ENCODE measurements at regions not wholly inside any gene's neighbourhood (a gene's known extent, or its start where the extent isn't known, plus 50 kb on each side); places are given as distances from the start of the nearest gene placed in this dataset.

DNA sequence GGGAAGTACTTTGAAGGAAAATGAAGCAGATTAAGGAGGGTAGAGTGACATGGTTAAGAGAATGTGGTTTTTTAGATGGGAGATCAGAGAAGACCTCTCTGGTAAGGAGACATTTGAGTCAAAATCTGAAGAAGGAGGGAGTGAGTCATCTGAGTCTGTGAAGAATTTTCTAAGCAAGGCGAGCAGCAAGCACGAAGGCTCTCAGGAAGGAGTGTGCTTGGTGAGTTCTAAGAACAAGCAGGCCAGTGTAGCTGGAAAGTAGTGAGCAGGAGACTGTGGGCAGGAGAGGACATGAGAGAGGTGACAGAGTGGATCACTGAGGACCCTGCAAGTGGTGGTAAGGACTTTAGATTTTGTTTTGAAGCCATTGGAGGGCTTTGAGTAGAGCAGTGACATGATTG, 76.3 kb upstream of the FUT8 start:
- Histone ChIP-seq H3K27me3 (ENCODE audit: control insufficient read depth, insufficient read depth, low read length) (peaks cover 21% of the 10 kb centered on the region), H3K4me3 (ENCODE audit: low read depth, low read length) (no peak overlapping the region), H3K36me3 (ENCODE audit: control insufficient read depth, insufficient read depth, low read length) (no peaks in the 10 kb centered on the region), H3K9me3 (ENCODE audit: control insufficient read depth, insufficient read depth, low read depth, low read length) (no peaks in the 10 kb centered on the region), H3K4me1 (ENCODE audit: control insufficient read depth, insufficient read depth, low read length) (peaks cover 27% of the 10 kb centered on the region), H3K27ac (ENCODE audit: low read depth, low read length) (no peak overlapping the region), H3K9ac (ENCODE audit: low read length) (no peak overlapping the region)

DNA sequence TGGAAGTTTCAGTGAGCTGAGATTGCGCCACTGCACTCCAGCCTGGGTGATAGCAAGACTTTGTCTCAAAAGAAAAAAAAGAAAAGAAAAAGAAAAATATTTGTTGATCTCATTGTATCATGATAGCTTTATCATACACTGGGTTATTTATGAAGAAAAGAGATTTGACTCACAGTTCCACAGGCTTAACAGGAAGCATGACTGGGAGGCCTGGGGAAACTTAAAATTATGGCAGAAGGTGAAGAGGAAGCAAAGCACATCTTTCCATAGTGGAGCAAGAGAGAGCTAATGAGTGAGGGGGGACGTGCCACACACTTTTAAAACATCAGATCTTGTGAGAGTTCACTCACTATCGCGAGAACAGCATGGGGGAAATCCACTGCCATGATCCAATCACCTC, 72.7 kb upstream of the FUT8 start:
- Histone ChIP-seq H3K4me3 (ENCODE audit: low read depth, low read length) (no peak overlapping the region), H3K4me1 (ENCODE audit: control insufficient read depth, insufficient read depth, low read length) (peaks cover 16% of the 10 kb centered on the region), H3K27me3 (ENCODE audit: control insufficient read depth, insufficient read depth, low read length) (peaks cover 13% of the 10 kb centered on the region), H3K36me3 (ENCODE audit: control insufficient read depth, insufficient read depth, low read length) (no peaks in the 10 kb centered on the region), H3K9ac (ENCODE audit: low read length) (no peak overlapping the region), H3K9me3 (ENCODE audit: control insufficient read depth, insufficient read depth, low read depth, low read length) (no peaks in the 10 kb centered on the region), H3K27ac (ENCODE audit: low read depth, low read length) (no peak overlapping the region)

DNA sequence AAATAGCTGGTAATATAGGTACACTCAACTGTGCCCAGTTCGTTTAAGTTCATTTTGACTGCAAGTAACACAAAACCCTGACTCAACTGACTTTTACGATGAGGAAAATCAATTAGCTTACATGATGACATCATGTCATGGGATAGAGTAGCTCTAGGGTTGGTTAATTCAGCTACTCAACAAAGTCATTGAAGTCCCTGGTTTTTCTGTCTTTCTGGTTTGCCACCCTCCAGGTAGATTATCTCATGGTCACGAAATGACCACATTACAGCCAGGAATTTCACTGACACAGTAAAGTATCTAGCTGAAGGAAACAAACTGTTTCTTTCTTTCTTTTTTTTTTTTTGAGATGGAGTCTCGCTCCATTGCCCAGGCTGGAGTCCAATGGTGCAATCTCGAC, 68.5 kb upstream of the FUT8 start:
- Histone ChIP-seq H3K27ac (ENCODE audit: low read depth, low read length) (no peak overlapping the region), H3K4me1 (ENCODE audit: control insufficient read depth, insufficient read depth, low read length) (no peaks in the 10 kb centered on the region), H3K4me3 (ENCODE audit: low read depth, low read length) (no peak overlapping the region), H3K9me3 (ENCODE audit: control insufficient read depth, insufficient read depth, low read depth, low read length) (no peaks in the 10 kb centered on the region), H3K9ac (ENCODE audit: low read length) (no peak overlapping the region), H3K36me3 (ENCODE audit: control insufficient read depth, insufficient read depth, low read length) (no peaks in the 10 kb centered on the region), H3K27me3 (ENCODE audit: control insufficient read depth, insufficient read depth, low read length) (no peaks in the 10 kb centered on the region)

DNA sequence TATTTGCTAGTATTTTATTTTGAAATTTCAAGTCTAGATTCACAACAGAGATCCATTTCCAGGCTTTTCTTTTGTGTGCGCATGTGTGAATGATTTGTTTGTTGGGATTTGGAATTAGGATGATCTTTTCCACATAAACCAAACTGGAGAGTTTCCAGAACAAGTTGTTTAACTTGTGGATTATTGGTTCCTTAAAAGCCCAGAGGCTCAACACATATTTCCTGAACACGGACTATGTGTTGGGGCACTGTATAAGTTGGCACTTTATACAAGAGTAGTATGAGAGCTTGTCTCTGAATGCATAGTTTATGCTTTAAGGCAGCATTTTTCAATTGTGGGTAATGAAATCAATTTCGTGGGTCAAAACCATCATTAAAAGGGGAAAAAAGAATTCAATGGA, 67.3 kb upstream of the FUT8 start:
- Histone ChIP-seq H3K4me1 (ENCODE audit: control insufficient read depth, insufficient read depth, low read length) (no peaks in the 10 kb centered on the region), H3K27ac (ENCODE audit: low read depth, low read length) (no peak overlapping the region), H3K36me3 (ENCODE audit: control insufficient read depth, insufficient read depth, low read length) (no peaks in the 10 kb centered on the region), H3K9ac (ENCODE audit: low read length) (no peak overlapping the region), H3K9me3 (ENCODE audit: control insufficient read depth, insufficient read depth, low read depth, low read length) (no peaks in the 10 kb centered on the region), H3K27me3 (ENCODE audit: control insufficient read depth, insufficient read depth, low read length) (no peaks in the 10 kb centered on the region), H3K4me3 (ENCODE audit: low read depth, low read length) (no peak overlapping the region)

DNA sequence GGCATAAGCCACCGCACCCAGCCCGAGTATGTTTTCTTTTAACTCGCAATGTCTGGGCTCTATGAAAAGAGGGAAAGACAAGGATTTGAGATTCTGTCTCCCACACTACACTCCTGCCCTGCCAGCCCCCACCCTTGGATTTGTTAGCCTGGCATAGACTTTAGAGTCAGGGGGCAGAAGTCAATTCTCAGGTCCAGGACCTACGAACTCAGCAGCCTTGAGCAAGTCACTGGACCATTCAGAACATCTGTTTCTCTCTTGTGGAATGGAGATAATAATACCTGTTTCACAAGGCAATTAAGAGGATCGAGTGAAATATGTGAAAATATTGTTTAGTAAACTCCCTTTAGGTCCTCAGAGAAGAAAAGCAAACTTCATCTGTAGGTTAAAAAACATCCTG, 66.1 kb upstream of the FUT8 start:
- Histone ChIP-seq H3K9ac (ENCODE audit: low read length) (no peak overlapping the region), H3K36me3 (ENCODE audit: control insufficient read depth, insufficient read depth, low read length) (no peaks in the 10 kb centered on the region), H3K27me3 (ENCODE audit: control insufficient read depth, insufficient read depth, low read length) (no peaks in the 10 kb centered on the region), H3K27ac (ENCODE audit: low read depth, low read length) (no peak overlapping the region), H3K4me1 (ENCODE audit: control insufficient read depth, insufficient read depth, low read length) (no peaks in the 10 kb centered on the region), H3K4me3 (ENCODE audit: low read depth, low read length) (no peak overlapping the region), H3K9me3 (ENCODE audit: control insufficient read depth, insufficient read depth, low read depth, low read length) (no peaks in the 10 kb centered on the region)

DNA sequence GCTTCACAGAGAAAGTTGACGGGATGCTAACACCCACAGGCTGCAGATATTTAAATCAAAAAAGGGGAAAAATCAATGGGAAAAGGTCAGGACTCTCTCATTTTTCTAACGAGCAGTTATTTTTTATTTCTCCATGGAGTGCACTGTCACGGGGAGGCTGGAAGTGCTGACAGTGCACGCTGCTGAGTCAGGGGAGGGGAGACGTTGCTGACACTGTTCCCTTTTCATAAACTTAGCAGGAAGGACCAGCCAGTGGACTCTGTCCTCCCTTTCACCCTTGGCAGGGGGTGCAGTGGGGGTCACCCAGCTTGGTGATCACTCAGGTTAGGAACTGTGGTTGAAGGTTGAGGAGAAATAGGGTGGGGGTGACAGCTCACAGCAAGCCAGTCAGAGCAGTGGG, 65.6 kb upstream of the FUT8 start:
- H3K4me3 ChIP-seq (ENCODE audit: low read depth, low read length) = no peak overlapping the region
- no peaks in the 10 kb centered on the region for H3K36me3 ChIP-seq (ENCODE audit: control insufficient read depth, insufficient read depth, low read length)
- no peak overlapping the region for H3K9ac ChIP-seq (ENCODE audit: low read length)
- H3K4me1 ChIP-seq (ENCODE audit: control insufficient read depth, insufficient read depth, low read length) = no peaks in the 10 kb centered on the region
- no peak overlapping the region for H3K27ac ChIP-seq (ENCODE audit: low read depth, low read length)
- H3K27me3 ChIP-seq (ENCODE audit: control insufficient read depth, insufficient read depth, low read length) = no peaks in the 10 kb centered on the region
- H3K9me3 ChIP-seq (ENCODE audit: control insufficient read depth, insufficient read depth, low read depth, low read length) = no peaks in the 10 kb centered on the region

DNA sequence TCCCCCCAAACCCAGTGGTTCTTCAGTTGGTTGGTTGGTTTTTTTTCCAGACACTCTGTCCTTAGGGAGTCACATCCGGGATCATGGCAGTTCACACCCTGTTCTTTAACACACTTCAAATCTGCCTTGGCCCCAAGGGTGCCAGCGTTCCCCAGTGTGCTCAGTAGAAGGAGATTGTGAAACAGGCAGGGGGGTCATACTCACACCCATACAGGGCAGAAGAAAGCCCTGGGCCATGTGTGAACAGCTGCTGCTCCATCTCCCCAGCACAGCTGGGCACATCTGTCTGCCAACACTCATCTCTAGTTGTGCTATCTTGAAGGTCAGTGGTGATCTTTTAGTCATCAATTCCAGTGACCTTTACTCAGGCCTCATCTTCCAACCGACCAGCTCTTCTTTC, 64.4 kb upstream of the FUT8 start:
- Histone ChIP-seq H3K4me3 (ENCODE audit: low read depth, low read length) (no peak overlapping the region), H3K9me3 (ENCODE audit: control insufficient read depth, insufficient read depth, low read depth, low read length) (no peaks in the 10 kb centered on the region), H3K36me3 (ENCODE audit: control insufficient read depth, insufficient read depth, low read length) (no peaks in the 10 kb centered on the region), H3K27ac (ENCODE audit: low read depth, low read length) (no peak overlapping the region), H3K4me1 (ENCODE audit: control insufficient read depth, insufficient read depth, low read length) (no peaks in the 10 kb centered on the region), H3K9ac (ENCODE audit: low read length) (no peak overlapping the region), H3K27me3 (ENCODE audit: control insufficient read depth, insufficient read depth, low read length) (no peaks in the 10 kb centered on the region)

DNA sequence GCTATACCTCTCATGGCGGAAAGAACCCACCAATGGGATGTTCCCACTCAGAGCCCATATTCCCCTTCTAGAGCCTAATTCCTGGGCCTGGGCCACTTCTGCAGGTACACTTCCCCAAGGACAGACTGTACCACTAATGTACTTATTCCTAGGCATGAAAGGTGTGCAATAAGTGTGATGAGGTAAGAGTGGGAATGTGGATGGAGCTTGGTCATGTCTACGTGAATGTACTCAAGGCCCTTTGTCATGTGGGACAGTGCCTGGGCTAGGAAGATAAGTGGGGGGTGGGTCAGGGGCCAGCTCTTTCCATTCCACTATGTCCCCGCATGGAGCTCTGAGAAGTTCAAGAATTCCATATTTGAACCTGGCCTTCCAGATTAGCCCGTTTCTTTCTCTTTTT, 63.4 kb upstream of the FUT8 start:
- Histone ChIP-seq H3K9ac (ENCODE audit: low read length) (no peak overlapping the region), H3K36me3 (ENCODE audit: control insufficient read depth, insufficient read depth, low read length) (no peaks in the 10 kb centered on the region), H3K27ac (ENCODE audit: low read depth, low read length) (no peak overlapping the region), H3K27me3 (ENCODE audit: control insufficient read depth, insufficient read depth, low read length) (no peaks in the 10 kb centered on the region), H3K4me1 (ENCODE audit: control insufficient read depth, insufficient read depth, low read length) (no peaks in the 10 kb centered on the region), H3K4me3 (ENCODE audit: low read depth, low read length) (no peak overlapping the region), H3K9me3 (ENCODE audit: control insufficient read depth, insufficient read depth, low read depth, low read length) (no peaks in the 10 kb centered on the region)

DNA sequence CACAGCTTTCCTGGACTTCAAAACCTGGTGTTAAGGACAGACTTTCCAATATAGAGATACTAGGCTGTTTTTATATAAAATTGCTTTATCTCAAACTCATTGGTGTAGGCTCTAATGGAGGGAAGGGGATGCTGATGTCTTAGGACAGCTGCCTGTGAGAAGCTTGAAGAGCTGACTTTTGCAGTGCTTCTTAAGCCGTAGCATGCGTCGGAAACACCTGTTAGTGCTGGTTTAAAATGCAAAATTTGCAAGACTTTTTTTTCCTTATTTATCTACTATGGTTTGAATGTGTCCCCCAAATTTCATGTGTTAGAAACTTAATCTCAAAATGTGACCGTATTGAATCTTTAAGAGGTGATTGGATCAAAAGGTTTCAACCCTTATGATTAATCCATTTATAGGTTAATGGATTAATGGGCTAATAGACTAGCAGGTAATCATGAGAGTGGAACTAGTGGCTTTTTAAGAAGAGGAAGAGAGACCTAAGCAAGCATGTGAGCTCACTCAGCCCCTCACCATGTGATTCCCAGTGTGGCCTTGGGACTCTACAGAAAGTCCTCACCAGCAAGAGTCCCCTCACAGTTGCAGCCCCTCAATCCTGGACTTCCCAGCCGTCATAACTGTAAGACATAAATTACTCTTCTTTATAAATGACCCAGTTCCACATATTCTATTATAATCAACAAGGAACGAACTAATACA, 60.9 kb upstream of the FUT8 start:
- H3K9me3 ChIP-seq (ENCODE audit: control insufficient read depth, insufficient read depth, low read depth, low read length) = no peaks in the 10 kb centered on the region
- H3K27me3 ChIP-seq (ENCODE audit: control insufficient read depth, insufficient read depth, low read length) = no peaks in the 10 kb centered on the region
- no peaks in the 10 kb centered on the region for H3K36me3 ChIP-seq (ENCODE audit: control insufficient read depth, insufficient read depth, low read length)
- peaks cover 14% of the 10 kb centered on the region for H3K4me1 ChIP-seq (ENCODE audit: control insufficient read depth, insufficient read depth, low read length)
- no peak overlapping the region for H3K4me3 ChIP-seq (ENCODE audit: low read depth, low read length)
- H3K9ac ChIP-seq (ENCODE audit: low read length) = no peak overlapping the region
- no peak overlapping the region for H3K27ac ChIP-seq (ENCODE audit: low read depth, low read length)

DNA sequence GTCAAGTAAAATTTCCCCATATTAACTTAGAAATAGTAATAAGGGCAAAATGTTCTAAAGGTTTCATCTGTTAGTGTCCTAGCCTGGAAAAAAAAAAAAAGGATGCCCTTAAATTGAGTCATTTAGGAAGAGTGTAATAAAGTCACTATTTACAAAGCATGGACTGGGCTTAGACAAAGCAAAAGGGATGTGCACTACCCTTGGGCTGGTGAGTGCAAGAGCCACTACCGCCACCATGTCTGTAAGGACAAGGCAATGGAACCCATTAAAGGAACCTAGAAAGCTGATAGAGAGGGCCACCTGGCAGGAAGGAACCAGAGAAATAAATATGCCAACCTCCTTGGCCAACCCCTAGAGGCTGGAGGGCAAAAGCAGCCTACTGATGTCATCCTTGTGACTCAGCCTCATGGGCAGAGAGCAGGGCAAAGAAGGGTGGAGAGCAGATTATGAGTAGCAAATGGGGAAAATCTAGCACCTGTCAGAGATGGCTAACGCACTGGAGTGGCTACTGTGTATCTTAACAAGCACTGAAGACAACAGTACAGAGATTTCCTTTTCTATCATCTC, 59.5 kb upstream of the FUT8 start:
- Histone ChIP-seq H3K27ac (ENCODE audit: low read depth, low read length) (no peak overlapping the region), H3K4me1 (ENCODE audit: control insufficient read depth, insufficient read depth, low read length) (peaks cover 18% of the 10 kb centered on the region), H3K27me3 (ENCODE audit: control insufficient read depth, insufficient read depth, low read length) (no peaks in the 10 kb centered on the region), H3K4me3 (ENCODE audit: low read depth, low read length) (no peak overlapping the region), H3K9me3 (ENCODE audit: control insufficient read depth, insufficient read depth, low read depth, low read length) (no peaks in the 10 kb centered on the region), H3K9ac (ENCODE audit: low read length) (no peak overlapping the region), H3K36me3 (ENCODE audit: control insufficient read depth, insufficient read depth, low read length) (no peaks in the 10 kb centered on the region)

DNA sequence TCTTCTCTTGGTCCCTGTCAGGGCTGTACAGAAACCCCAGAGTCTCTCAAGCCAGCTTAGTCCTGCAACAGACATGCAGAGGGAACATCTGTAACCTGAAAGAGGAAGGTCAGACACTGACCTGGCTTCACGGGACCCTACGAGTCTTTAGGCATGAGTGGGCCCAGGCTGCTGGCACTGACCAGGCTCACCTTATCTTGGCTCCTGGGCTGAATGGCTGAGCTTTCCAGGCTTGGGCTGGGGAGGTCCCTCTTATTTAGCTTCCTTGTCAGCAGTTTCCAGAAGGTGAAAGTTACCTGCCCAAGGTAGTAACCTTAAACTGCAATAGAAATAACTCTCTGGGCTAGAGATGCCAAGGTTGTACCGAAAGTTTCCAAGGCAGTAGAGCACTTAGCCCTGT, 58.4 kb upstream of the FUT8 start:
- Histone ChIP-seq H3K36me3 (ENCODE audit: control insufficient read depth, insufficient read depth, low read length) (no peaks in the 10 kb centered on the region), H3K27me3 (ENCODE audit: control insufficient read depth, insufficient read depth, low read length) (no peaks in the 10 kb centered on the region), H3K27ac (ENCODE audit: low read depth, low read length) (no peak overlapping the region), H3K4me1 (ENCODE audit: control insufficient read depth, insufficient read depth, low read length) (peaks cover 18% of the 10 kb centered on the region), H3K9me3 (ENCODE audit: control insufficient read depth, insufficient read depth, low read depth, low read length) (no peaks in the 10 kb centered on the region), H3K9ac (ENCODE audit: low read length) (no peak overlapping the region), H3K4me3 (ENCODE audit: low read depth, low read length) (no peak overlapping the region)

Data from HUES6 (cell line).